ENCODE measurements at regions not wholly inside any gene's neighbourhood (a gene's known extent, or its start where the extent isn't known, plus 50 kb on each side); places are given as distances from the start of the nearest gene placed in this dataset.

GRCh38 chr3:118766306-118766669, 268.4 kb downstream of the IGSF11 start:
- TF ChIP-seq TOX (CRISPR knock-in tag; IDR thresholded peaks at IDR 0.05; ENCODE audit: borderline replicate concordance) (no peak), PATZ1 (CRISPR knock-in tag; IDR thresholded peaks at IDR 0.05; ENCODE audit: borderline replicate concordance) (no peak), PPARA (CRISPR knock-in tag; IDR thresholded peaks at IDR 0.05; ENCODE audit: borderline replicate concordance) (no peak), BACH2 (CRISPR knock-in tag; IDR thresholded peaks at IDR 0.05; ENCODE audit: borderline replicate concordance) (no peak), POU6F1 (CRISPR knock-in tag; IDR thresholded peaks at IDR 0.05; ENCODE audit: borderline replicate concordance, low read depth) (no peak), TSHZ2 (CRISPR knock-in tag; IDR thresholded peaks at IDR 0.05) (no peak), RARB (CRISPR knock-in tag; IDR thresholded peaks at IDR 0.05) (no peak), TCF4 (CRISPR knock-in tag; IDR thresholded peaks at IDR 0.05; ENCODE audit: borderline replicate concordance) (no peak), ZNF70 (CRISPR knock-in tag; IDR thresholded peaks at IDR 0.05) (no peak)
- ATAC-seq, result no peak

- TF ChIP-seq PPARA (CRISPR knock-in tag; IDR thresholded peaks at IDR 0.05; ENCODE audit: borderline replicate concordance) (no peak), ZFP3 (CRISPR knock-in tag; IDR thresholded peaks at IDR 0.05) (no peak), ZC3H10 (CRISPR knock-in tag; IDR thresholded peaks at IDR 0.05) (no peak), CSRNP3 (CRISPR knock-in tag; IDR thresholded peaks at IDR 0.05) (no peak), ZNF565 (CRISPR knock-in tag; conservative IDR thresholded peaks at IDR 0.05; ENCODE audit: low read depth) (no peak)
- ATAC-seq, result no peak
Observed at GRCh38 chr3:118772036-118772435, 262.6 kb downstream of the IGSF11 start.

GRCh38 chr3:118772547-118773011, 262.1 kb downstream of the IGSF11 start:
- no peak for ATAC-seq
- TF ChIP-seq RARB (CRISPR knock-in tag; IDR thresholded peaks at IDR 0.05) (no peak), POU6F1 (CRISPR knock-in tag; IDR thresholded peaks at IDR 0.05; ENCODE audit: borderline replicate concordance, low read depth) (no peak), SNAI2 (CRISPR knock-in tag; IDR thresholded peaks at IDR 0.05) (no peak), ZFP3 (CRISPR knock-in tag; IDR thresholded peaks at IDR 0.05) (no peak), ARNTL (CRISPR knock-in tag; IDR thresholded peaks at IDR 0.05; ENCODE audit: borderline replicate concordance, low read depth) (no peak), CSRNP3 (CRISPR knock-in tag; IDR thresholded peaks at IDR 0.05) (no peak), ZFP30 (CRISPR knock-in tag; IDR thresholded peaks at IDR 0.05) (no peak), CREB5 (CRISPR knock-in tag; IDR thresholded peaks at IDR 0.05; ENCODE audit: low read depth) (no peak), ZNF70 (CRISPR knock-in tag; IDR thresholded peaks at IDR 0.05) (no peak), PATZ1 (CRISPR knock-in tag; IDR thresholded peaks at IDR 0.05; ENCODE audit: borderline replicate concordance) (no peak), PPARA (CRISPR knock-in tag; IDR thresholded peaks at IDR 0.05; ENCODE audit: borderline replicate concordance) (no peak), TOX (CRISPR knock-in tag; IDR thresholded peaks at IDR 0.05; ENCODE audit: borderline replicate concordance) (no peak)

Data from SK-N-SH treated with all-trans-retinoic acid at 6 μM for 48 hours (cell line).